ENCODE measurements at regions not wholly inside any gene's neighbourhood (a gene's known extent, or its start where the extent isn't known, plus 50 kb on each side); places are given as distances from the start of the nearest gene placed in this dataset.

DNA sequence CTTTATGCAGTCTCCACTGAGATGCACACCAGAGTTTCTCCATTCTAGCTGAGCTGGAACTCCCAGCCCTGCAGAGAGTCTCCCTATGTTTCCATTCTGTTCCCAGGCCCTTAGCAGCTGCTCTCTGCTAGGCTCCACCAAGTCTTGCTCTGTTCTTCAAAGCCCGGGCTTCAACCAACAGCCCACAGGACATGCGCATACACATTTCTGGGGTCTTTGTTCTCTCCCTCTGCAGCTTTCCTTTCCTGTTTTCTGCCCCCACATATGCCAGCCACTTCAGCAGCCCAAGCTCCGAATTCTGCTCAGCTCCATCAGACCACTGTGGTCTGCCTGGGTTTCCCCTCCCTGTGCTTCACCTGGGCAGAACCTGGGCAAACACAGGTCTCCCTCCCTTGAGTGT, 205.9 kb downstream of the CBLN1 start:
- DNase-seq, result no peak

- no peak for DNase-seq
Measured at GRCh38 chr16:49068224-49068623, 213.4 kb downstream of the CBLN1 start.

GRCh38 chr16:49067776-49068175, 213.9 kb downstream of the CBLN1 start:
- DNase-seq, result no peak

- no peak for DNase-seq
Measured at GRCh38 chr16:49061137-49061714, 220.4 kb downstream of the CBLN1 start.

DNA sequence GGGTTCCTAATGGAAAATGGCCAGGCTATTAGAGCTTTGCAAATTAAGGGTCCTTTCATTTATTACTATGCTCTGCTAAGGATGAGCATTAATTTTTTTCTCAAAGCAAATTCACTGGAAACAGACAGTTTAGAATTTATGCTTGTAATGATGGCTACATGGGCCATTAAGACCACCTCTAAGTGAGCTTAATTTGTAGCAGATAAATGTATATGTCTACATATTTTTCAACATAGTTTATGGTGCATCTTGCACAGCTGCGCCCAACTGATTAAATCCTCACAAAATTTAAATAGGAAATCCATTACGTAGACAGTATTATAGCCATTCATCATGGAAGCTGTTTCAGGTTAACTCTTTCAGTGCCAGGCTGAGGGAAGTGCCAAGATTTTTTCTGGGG, 220.9 kb downstream of the CBLN1 start:
- no peak for DNase-seq

- no peak for DNase-seq
Measured at GRCh38 chr16:49058382-49058781, 223.3 kb downstream of the CBLN1 start.

DNA sequence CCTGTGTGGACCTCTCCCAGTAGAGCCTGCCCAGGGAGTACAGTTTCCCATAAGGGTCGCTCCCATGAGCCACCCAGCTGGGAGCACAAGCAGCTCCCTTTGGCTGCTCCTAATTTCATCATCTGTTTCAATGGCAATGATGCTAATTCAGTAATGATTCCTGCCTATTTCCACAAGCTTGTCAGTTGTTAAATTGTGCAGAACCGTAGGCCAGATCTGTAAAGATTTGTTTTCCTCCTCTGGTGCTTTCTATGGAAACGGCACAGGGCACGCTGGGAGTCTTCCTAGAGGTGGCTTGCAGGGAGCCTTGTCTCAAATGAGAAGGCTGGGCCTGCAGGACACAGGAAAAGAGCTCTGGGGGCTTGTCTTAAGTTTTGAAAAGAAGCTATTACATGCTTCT, 223.7 kb downstream of the CBLN1 start:
- DNase-seq, result no peak

DNA sequence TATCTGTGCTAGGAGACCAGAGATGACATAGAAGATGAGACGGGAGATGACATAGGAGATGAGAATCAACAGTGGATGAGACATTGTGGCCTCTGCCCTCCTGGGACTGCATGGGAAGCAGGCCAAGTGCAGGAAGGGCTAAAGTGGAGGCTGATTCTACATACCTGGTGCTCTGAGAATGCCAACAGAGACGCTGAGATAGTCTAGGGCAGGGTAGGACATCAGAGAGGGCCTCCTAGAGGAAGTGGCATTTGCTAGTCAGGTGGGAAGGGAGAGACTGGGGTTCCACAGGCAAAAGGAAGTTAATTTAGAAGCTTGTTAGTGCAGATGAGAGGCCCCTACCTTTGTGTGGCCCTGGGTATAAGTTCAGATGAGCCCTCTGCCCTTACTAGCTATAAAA, 224.2 kb downstream of the CBLN1 start:
- DNase-seq, result no peak

DNA sequence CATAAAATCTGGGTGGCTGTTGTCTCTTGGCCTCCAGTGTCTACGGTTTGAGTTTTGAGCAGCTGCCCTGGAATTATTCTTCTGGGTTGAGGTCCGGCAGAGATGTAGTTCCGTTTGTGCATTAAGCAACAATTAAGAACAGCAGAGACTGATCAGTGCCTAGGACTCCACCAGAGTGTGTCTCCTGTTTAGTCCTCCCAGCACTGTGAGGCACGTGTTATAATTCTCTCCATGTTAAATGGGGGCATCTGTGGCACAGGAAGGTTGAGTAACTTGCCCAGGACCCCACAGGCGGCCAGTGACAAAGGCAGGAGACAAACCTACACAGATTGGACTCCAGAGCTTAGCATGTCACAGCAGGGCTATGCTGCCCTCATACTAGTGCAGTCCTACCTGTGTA, 225.1 kb downstream of the CBLN1 start:
- DNase-seq, result no peak

- DNase-seq, result no peak
Measured at GRCh38 chr16:49055824-49056545, 225.7 kb downstream of the CBLN1 start.

GRCh38 chr16:49055291-49055690, 226.3 kb downstream of the CBLN1 start:
- DNase-seq, result no peak

DNA sequence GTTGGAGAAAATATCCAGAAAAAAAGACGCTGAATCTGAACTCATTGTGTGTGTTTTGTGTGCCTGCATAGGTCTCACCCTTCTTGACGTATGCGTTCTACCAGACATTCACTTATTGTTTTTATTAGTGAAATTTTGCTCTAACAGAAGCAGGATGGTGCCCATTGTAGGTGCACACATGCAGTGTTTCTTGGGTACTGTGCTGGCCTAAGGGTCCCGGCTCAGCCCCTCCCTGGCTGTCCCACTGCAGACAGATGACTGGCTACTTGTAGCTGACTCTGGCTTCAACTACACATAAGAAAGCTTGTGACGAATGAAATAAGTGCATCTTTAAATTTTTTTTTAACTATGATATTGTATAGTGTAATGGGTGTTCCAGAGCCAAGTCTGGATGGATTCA, 227.0 kb downstream of the CBLN1 start:
- DNase-seq, result no peak

DNA sequence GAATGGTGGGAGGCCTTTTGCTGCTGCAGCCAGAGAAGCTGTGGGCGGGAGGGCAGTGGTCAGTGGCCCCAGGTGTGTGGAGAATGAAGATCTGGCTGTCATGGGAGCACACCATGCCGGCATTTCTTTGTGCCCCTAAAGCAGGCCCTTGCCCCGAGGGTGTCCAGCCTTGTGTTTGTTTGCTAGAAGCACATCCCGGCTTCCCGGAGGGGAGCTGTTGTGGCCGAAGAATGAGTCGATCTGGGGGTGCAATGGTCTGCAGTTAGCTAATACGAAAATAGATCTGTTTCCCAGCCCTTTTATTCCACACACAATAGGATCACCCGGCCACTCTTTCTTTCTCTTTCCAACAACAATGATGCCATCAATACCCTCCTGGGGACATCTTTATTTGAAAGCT, 228.8 kb downstream of the CBLN1 start:
- DNase-seq, result no peak

DNA sequence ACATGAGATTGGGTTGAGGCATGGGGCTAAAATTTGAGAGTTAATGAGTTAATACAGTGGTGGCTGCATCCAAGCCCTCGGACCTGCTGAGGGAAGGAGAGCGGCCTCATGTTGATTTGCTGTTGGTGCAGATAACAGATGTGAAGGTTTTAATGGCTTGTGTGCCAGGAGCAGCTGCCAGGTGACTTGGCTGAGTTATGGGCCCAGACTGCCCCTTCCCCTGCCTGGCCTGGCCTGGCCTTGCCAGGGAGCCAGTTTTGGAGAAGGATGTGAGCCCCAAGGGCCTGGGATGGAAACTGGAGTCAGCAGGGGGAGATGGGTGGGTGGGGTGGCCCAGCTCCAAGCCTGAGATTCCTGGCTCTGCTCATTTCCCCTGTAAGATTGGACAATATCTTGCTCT, 230.1 kb downstream of the CBLN1 start:
- no peak for DNase-seq

DNA sequence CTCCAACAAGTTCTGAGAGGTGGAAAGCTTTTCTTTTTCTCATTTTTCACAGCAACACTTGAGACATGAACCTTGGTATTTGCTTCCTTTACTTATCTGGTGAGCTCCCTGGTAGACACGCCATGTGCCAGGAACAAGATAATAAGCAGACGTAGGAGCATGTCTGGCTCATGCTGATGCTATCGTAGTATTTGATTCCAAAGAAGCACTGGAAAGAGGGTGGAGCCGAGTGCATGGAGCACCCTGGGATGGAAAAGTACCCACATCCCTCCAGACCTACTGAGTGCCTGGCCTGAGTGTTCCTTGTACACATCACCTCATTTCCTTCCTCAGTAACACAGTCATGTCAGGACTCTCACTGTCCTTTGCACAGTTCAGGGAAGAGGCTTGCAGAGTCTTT, 231.0 kb downstream of the CBLN1 start:
- DNase-seq, result no peak

GRCh38 chr16:49049644-49050043, 232.0 kb downstream of the CBLN1 start:
- DNase-seq, result no peak

- DNase-seq, result no peak
Measured at GRCh38 chr16:49049191-49049590, 232.4 kb downstream of the CBLN1 start.

- DNase-seq, result no peak
Measured at GRCh38 chr16:49048557-49048956, 233.1 kb downstream of the CBLN1 start.

DNA sequence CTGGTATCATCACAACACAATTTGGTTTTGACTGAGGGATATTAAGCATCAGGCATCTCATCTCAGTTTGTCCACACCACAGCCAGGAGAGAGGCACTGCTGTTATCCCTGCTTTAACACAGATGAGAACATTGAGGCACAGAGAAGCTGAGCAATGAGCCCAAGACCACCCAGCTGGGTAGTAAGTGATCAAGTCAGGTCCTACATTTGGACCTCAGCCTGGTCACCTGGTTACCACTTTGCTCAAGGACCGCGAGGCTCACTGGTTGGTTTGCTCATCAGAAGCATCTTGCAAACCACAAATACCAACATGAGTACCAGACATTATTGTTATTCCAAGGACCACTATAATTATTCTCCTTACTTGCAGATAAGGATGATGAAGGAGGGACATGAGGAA, 245.5 kb downstream of the CBLN1 start:
- DNase-seq, result no peak

- no peak for DNase-seq
Measured at GRCh38 chr16:49027420-49027819, 254.2 kb downstream of the CBLN1 start.

GRCh38 chr16:49026566-49027181, 255.0 kb downstream of the CBLN1 start:
- no peak for DNase-seq

DNA sequence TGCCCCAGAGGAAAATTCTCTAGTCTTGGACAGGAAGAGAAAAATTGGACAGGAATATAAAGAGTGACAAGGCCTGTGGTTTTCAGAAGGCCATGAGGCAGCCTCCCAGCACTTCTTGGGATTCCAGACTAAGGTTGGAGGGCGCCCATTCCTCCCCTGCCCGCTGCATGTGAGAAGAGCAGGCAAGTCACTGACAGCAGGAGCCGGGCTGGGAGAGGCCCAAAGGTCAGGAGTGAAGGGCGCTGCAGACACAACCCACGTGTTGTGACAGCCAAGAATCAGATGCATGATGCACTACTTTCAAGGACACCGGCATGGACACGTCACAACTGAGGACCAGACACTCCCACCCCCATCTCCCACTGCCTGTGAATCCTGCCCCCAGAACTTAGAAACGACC, 256.7 kb downstream of the CBLN1 start:
- DNase-seq, result no peak

- no peak for DNase-seq
Measured at GRCh38 chr16:49024016-49024415, 257.6 kb downstream of the CBLN1 start.

DNA sequence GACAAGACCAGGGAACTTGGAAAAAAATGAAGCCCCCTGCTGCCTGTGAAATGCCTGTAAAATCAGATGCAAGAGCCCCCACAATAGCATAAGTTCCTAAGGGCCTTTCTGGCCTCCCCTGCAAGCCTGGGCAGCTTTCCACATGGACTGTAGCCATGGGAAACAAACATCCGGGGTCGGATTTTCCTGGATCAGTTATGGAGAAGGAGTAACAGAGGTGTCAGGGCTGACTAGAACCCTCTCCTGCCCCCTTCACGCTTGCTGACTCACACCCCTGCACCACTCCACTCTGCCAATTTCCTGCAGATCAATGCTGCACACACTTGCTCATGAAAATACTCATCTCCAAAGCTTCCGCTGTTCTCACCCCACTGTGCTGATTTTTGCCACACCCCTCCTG, 258.6 kb downstream of the CBLN1 start:
- no peak for DNase-seq

Measured in T-helper 1 cell (primary cell).